Cardiac fibroblast (primary cell): ENCODE measurements at regions not wholly inside any gene's neighbourhood (a gene's known extent, or its start where the extent isn't known, plus 50 kb on each side); places are given as distances from the start of the nearest gene placed in this dataset.

Source experiments
- DNase-seq, 2 donors: peaks; one replicate each; pipeline versions ENCODE4 v3.0.0 to v3.0.0-alpha.2; 2010; ENCODE audit warnings: low read depth in 2 of 2
- H3K4me3 ChIP-seq, 2 donors: replicated peaks in 1 of 2; 1 replicate in 1 of 2; 2 replicates in 1 of 2; pipeline ENCODE4 v1.5.1; 2011; ENCODE audit warnings: low read depth in 2 of 2, low read length in 2 of 2, mild to moderate bottlenecking in 2 of 2, moderate library complexity in 1 of 2
- CTCF ChIP-seq: IDR thresholded peaks from one replicate; pipeline ENCODE4 v1.5.1; 2011; ENCODE audit warnings: low read depth, mild to moderate bottlenecking, low read length, inconsistent platforms

- DNase-seq: no peak
- no peak overlapping the region for H3K4me3 ChIP-seq
- no peak for TF ChIP-seq CTCF
These were observed 383.7 kb upstream of the CDH4 start for GRCh38 chr20:60868316-60868891.

- no peak for DNase-seq
- H3K4me3 ChIP-seq: no peak overlapping the region
- no peak for TF ChIP-seq CTCF
These were observed 383.0 kb upstream of the CDH4 start for GRCh38 chr20:60869087-60869486.

- TF ChIP-seq CTCF: no peak
- H3K4me3 ChIP-seq: no peak overlapping the region
- DNase-seq: no peak
These were observed 382.4 kb upstream of the CDH4 start for GRCh38 chr20:60869625-60870024.

- TF ChIP-seq CTCF: no peak
- DNase-seq: no peak
These were observed 382.0 kb upstream of the CDH4 start for GRCh38 chr20:60870040-60870439.

GRCh38 chr20:60872224-60872623, 379.8 kb upstream of the CDH4 start:
- no peak for TF ChIP-seq CTCF
- no peak overlapping the region for H3K4me3 ChIP-seq
- no peak for DNase-seq

More at GRCh38 chr20:60870040-60870439, 382.0 kb upstream of the CDH4 start:
- H3K4me3 ChIP-seq: no peak overlapping the region

- H3K4me3 ChIP-seq: no peak overlapping the region
- no peak for DNase-seq
- TF ChIP-seq CTCF: no peak
These were observed 374.8 kb upstream of the CDH4 start for GRCh38 chr20:60877071-60877857.
